Forelimb muscle (tissue), 1 donor: ENCODE measurements at regions not wholly inside any gene's neighbourhood (a gene's known extent, or its start where the extent isn't known, plus 50 kb on each side); places are given as distances from the start of the nearest gene placed in this dataset.
"Not testable (repeated sequence)": the region's sequence is repeated elsewhere in the genome, so short reads cannot be mapped to it uniquely, and the experiment has no call there.

Source experiments
- DNase-seq: peaks from one replicate; pipeline ENCODE4 v3.0.0-alpha.2; 2013; ENCODE audit warnings: low read depth

DNA sequence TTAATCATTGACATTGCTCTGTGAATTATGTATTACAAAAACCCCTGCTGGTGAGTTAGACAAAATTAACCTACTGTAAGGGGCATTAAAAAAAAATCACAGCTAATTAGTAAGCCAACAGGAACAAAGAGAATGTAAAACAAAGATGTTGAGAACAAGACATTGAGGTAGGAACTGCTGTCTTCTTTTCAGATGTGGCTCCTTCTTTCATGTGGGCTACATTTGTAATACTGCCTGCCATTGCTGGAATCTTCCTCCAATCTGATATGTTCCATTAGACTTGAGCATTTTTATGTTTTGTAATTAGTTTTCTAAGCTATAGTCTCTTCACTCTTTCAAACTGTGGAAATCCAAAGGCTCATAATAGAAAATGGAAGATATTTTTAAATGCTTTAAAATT, 353.0 kb downstream of the ADGRL2 start:
- no peak for DNase-seq

DNA sequence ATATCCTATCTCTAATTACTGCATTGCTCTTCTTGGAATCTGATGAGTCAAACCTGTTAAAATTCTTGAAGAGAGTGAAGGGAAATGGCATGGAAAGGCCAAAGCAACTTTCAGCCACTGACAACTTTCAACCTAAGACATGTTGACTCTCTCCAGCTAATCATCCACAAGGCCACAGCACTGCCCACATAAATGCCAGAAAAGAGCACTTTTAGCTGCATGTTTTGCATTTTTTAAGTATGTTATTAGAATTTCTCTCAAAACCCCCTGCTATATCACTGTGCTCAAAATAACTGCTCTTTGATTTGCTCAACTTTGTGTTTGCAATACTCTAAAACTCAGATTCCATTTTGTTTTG, 352.5 kb downstream of the ADGRL2 start:
- no peak for DNase-seq

DNA sequence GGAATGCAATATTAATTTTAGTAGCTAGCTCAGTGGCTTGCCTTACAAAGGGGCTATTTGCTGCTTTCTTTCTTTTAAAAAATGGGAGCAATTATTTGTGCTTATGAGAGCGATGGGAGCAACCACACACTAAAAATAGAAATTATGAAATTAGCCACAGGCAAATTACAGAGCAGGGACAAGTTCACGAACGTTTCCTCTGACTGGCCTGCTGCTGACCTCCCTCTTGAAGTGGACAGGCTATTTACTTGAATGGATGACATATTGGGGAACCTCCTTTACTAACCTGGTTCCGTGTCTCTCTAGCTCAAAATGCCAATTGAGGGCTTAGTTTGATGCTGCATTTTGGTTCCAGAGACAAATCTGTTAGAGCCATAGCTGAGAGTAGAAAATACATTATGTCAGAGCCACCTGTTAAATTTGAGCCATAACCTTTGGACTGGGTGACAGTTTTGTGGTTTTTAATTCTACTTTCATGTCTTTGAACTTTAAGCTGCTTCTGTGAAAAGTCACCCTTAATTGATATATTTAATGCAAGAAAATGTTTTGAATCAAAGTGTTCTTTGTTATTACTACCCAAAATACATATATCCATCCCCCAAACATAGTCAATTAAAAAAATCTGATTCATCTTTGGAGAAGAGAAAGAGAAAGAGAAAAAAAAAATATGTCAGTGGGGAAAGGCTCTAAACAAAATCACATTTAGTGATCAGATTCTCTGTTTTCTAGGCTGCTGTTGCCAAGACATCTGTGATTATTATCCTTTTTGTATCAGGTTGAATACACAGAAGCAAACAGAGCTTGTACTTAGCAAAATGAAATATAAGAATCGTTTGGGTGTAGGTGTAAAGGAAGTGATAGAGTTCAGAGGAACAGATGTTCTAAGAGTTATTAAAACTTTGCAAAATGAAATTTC, 351.9 kb downstream of the ADGRL2 start:
- no peak for DNase-seq

DNA sequence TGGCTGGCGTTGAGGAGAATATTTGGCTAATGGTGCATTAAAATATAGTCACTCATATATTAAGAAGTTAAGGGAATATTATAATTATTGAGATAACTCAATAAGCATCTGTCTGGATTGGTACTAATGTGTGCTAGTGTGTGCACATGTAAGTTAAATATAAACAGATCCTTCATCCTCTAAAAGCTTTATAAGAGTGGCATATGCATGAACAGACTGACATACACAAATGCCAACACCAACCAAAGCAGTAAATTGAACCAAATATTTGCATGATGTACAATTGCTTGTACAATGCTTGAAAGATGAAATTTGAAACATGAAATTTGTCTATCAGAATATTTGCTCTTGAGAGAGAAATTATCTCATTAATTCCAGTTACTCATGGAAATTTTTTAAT, 344.9 kb downstream of the ADGRL2 start:
- DNase-seq, result no peak

DNA sequence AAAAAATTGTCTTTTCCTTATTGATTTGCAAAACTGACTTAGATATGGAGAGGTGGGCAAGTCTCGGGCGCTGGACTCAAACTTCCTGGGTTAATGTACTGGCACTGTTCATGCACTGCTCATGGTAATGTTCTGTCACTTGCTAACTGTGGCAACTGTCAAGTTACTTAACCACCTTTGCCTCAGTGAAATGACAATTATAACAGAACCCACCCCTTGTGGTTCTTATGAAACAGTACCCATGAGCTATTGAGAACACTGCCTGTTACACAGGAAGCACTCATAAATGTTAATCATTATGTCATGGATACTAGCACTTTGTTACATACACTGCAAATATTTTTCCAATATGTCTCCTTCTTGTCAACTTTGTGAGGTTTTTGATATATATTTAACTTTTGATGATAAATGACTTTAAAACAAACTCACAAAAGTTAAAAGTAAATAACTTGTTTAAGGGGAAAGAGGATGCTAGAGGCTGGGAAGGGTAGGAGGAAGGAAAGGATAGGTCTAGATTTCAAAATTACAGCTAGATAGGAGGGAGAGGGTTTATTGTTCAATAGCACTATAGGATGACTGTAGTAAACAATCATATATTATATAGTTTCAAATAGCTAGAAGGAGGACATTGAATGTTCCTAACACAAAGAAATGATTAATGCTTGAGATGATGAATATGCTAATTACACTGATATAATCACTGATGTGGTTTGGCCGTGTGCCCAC, 342.5 kb downstream of the ADGRL2 start:
- no peak for DNase-seq

DNA sequence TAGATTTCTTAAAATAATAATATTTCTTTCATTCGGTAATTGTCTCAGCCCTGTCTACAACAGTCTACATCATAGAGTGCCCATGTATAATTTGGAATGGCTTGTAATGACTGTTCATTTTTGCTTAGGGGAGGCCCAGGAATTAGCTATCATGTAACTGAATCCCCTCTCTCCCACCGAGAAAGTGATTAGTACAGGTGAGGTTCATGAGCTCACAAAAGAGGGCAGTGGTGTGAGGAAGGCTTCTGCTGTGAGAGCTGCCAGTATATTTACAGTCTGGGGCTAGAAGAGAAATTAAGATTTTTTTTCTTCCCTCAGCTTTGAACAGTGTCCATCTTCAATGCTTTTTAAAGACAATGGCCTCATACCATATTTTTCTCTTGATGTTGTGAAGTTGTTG, 340.7 kb downstream of the ADGRL2 start:
- DNase-seq, result no peak

DNA sequence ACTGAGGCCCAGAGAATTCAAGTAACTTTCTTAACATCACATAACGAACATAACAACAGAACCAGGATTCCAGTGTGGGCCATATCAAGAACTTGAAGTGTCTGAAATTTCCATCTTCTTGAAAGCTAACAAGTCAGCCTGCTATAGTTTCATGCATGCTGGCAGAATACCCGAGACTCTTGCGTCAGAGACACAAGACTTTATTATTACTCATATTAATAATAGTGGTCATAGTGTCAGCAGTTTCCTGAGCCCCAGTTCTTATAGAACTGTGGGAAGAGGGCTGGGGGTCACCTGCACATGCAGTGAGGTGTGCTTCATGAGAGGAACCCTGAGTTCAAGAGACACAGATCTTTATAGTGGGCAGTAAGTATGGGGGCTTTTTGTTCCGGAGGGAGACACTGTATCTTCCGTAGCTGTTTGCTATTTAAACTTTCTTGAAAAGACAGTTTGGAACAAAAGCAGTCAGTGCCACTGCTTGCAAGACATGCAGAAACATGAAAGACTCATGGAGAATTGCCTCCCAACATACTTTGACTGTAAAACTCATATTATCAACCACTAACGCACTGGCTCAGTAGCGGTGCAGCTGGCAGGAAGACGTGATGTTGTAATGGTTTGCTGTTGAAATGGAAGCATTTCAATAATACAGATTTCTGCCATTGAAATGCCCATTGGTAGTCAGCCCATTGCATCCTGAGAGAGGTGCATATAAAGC, 339.2 kb downstream of the ADGRL2 start:
- DNase-seq, result no peak

DNA sequence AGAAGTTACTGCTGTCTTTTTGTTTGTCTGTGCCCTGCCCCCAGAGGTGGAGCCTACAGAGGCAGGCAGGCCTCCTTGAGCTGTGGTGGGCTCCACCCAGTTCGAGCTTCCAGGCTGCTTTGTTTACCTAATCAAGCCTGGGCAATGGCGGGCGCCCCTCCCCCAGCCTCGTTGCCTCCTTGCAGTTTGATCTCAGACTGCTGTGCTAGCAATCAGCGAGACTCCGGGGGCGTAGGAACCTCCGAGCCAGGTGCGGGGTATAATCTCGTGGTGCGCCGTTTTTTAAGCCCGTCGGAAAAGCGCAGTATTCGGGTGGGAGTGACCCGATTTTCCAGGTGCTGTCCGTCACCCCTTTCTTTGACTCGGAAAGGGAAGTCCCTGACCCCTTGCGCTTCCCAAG, 335.6 kb downstream of the ADGRL2 start:
- not testable (repeated sequence) for DNase-seq

DNA sequence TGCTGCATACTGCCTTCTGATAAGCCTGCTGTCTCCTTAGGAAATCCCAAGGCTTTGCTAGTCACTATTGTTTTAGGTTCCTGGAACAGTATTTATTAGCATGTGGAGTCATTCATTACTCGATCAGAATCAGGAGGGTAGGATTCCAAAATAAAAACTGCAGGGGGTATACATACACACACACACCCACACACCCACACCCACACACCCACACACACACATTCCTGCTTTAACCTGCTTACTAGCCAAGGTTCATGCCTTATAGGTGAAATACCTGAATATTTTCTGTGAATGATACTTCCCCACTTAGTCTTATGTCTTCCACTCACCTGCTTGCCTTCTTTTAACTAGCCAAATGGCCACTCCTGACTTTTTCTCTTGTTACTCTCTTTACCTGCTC, 325.1 kb downstream of the ADGRL2 start:
- no peak for DNase-seq

DNA sequence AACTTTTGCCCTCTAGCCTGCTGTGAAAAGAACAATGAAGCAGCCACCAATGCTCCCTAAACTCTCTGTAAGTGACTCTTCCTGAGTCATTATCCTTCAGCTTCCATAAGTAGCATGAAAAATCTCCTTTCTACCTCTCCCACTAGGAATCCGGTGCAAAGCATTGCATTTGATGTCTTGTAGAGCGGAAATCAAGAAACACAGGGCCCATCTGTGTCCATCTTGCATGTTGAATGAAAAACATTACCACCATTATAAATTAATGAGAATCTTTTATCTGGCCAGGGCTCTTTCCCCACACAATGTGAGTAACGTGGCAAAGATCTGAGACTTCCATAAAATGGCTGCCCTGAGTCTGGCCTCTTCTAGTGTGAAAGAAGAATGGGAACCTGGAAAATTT, 324.4 kb downstream of the ADGRL2 start:
- no peak for DNase-seq

DNA sequence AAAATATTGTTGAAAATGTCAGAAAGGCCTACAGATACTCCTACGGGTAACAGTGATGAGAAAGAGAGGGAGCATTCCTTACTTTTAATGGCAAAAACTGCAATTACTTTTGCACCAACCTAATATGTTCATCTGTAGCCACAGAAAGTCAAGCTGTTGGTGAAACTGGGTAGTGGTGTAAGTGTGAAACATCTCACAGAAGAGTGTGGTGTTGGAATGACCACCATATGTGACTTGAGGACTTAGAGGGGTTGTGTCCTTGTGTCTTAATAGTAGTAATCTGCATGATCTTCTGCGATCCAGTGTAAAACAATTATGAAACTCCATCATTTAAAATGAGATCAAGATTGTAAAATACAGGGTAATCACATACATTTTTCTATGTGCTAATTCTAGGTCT, 320.7 kb downstream of the ADGRL2 start:
- DNase-seq, result no peak

DNA sequence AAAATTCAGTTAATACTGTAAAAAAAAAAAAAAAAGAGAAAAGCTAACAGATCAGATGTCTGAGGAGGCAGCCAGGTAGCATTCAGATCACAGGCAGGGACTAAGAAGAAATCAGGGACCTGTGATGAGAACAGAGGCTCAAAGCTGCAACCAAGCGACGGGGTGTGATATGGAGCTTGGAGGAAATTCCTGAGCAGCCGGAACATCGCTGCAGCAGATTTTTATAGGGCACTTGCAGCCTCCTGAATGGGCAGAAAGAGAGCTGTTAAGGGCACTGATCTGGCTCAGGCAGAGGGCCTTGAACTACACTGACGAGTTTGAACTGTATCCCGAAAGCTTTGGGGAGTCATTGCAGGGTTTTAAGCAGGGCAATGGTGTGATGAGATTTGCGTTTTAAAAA, 315.4 kb downstream of the ADGRL2 start:
- no peak for DNase-seq

DNA sequence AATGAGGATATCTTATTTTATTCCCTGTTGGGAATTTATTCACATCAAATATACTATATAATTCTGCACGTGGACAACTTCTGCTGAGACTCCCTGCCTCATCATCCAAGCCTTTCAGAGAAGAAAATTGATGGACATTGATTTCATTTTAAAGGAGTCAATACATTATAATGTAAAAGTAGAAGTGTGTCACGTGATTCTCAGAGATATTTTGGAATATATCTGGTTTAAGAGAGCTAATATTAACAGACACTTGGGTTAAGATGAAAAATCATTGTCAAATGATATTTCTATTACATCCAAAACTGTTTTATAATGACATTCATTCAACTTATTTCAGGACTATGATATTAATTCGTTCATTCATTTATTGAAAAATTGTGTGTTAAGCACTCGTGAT, 314.2 kb downstream of the ADGRL2 start:
- DNase-seq, result no peak

DNA sequence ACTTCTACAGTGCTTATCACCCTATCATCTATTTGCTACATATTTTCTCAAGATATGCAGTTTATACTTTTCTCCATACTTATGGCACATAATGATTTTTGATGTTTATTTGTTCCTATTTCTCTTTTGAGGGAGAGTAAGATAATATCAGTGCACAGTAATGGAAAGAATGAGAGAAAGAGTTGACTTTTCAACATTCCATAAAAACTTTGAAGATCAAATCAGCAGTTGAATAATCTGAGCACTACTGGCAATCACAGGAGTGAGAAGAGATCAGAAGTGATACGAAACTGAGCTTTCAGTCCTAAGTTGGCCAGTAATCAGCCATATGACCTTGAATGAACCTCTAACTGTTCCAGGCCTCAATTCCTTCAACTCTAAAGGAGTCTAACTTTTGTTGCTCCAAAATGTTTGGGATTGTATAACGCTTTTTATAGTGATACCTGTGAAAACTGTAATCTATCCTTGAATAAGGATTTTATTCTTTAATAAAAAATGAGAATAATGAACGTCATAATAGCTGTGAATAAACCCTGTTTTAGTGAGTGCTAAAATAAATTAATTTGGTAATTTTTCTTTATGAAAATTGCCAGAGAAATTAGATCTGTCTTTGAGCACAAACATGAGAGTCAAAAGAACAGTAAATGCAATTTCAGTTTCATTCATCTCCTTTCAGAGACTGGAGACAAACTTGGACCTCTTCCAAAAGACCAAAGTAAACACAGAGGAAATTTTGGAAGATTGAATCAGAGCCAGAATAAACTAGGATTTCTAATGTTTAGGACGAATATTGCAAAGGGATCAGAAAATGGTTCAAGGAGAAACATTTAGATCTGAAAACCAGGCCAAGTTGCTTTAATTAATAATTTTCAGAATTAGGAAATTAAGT, 309.9 kb downstream of the ADGRL2 start:
- peak; percentile 36 for DNase-seq

DNA sequence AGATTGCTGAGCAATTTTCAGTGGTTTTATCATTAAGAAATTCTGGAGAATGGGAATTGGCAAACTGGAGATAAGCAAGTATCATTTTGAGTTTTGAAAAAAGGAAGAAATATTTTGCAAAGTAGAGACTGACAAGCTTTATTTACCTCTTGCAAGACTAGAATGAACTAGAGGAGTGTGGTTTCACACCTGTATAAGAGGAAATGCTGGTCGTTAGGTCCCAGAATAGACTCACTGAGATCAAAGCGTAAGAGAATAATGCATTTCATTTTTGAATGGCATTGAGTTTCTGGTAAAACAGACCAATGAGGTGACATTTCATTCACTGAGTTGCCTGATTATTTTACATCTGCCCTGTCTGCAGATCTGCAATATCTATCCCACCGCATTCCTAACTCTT, 308.1 kb downstream of the ADGRL2 start:
- DNase-seq, result no peak

DNA sequence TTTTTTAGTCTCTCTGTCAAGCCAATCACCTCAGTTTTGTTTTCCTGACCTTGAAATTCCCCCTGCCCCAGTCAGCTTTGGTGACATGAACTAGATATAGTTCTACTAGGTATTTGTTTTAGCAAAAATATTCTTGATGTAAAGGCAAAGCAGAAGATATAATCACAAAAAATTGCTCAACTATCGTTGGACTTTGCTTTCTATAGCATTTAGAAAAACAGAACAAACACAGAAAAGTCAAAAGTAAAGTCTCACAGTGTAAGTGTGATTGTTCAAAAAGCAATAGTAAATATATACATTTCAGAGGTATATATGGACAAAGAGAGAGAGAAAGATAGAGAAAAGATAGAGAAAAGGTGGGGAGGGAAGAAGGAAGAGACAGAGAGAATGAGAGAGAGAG, 305.9 kb downstream of the ADGRL2 start:
- no peak for DNase-seq

DNA sequence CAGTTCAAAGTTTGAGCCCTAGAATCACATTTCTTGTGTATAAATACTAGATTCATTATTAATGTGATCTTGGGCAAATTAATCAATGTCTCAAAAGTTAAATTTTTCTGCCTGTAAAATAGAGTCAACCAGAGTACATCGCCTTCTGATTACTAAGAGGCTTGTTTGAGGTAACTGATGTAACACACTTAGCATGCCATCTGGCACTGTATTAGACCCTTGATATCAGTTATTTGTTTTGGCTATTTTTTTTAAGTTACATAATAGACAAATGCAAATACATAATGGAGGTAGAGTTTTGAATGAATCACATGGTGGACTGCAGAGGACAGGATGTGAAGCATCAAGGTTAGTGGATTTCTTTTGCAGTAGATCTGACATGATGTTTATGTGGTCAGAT, 298.4 kb downstream of the ADGRL2 start:
- no peak for DNase-seq

DNA sequence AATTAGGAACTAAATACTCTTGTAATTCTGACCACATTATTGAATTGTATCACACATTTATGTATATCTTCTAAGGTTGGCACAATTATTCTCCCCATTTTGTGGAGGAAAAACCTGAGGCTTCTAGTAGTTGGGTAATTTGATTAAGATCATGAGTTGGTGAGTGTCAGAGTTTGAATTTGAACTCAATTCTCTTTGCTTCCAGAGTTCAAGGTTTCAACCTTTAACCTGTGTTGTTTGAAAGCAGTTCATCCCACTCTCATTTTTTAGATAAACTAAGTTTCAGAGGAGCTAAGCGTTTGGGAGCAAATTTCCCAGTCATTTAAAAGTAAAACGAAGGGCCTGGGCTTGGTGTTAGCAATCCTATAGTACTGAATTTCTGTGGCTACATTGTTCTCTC, 293.4 kb downstream of the ADGRL2 start:
- DNase-seq, result no peak

DNA sequence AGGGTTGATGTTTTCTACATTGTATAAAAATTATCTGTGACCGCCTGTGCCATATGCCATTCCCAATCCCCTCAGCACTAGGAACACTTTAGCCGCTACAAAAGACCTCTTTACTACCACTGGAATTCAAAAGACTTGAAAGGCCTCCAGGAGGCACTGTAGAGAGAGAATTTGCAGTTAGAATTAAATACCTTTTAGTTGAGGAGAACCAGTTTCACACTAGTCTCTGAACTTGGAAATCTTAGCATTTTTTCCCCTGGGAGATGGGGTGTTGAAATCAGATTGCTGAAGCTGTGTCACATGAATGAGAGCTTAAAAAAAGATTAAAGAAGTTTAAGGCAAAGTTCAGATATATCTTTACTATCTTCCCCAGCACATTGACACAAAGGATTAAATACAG, 291.0 kb downstream of the ADGRL2 start:
- no peak for DNase-seq

DNA sequence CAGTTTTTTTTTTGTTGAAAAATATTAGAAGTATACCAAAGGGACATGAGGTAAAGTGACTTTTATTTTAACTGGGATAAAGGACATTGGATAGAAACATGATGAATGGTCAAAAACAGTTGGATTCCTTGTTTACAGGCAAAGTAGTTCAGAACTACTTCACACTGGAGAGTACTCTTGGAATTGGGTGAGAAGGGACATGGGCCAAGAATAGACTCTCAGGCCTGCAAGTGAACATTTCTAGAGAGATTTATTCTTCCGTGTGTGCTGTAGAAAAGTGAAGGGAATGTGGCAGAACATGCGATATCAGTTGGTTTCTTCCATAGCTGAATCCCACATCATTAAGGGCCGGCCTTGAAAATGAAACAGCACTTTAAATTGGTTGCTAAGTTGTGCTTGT, 290.5 kb downstream of the ADGRL2 start:
- DNase-seq, result no peak

DNA sequence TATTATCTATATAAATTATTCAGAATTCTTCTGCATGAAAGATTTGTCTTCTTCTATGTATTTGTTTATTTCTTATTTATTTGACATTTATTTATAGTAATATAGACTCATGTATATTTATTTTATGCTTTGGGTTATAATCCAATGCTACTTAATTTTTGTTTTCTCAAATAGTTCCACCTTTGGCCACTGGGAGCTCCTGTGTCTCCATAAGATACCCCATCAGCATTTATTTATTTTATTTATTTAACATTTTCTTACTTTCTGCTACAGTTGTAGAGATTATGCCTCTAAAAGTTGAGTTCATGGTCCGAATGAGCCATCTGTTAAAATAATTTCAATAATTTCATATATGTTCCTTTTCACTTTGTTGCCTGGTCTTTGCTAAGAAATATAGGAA, 289.4 kb downstream of the ADGRL2 start:
- no peak for DNase-seq

DNA sequence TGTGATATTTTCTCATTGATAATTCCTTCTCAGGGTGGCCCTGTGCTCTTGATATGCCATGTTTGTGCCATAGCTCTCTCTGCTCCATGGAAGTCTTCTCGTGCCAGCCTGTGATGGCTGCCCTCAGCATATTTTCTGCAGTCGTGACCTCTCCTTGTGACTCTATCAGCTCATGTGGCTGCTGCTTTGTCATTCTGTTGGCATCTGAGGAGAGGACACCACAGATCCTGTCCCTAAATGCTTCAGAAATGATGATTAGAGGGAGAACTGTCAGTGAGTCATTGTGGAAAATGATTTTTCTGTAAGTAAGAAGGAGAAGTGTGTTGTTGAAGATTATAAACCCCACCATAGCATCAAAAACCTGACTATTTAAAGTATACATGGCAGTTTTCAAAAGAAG, 286.0 kb downstream of the ADGRL2 start:
- no peak for DNase-seq
